ENCODE measurements at regions not wholly inside any gene's neighbourhood (a gene's known extent, or its start where the extent isn't known, plus 50 kb on each side); places are given as distances from the start of the nearest gene placed in this dataset.

DNA sequence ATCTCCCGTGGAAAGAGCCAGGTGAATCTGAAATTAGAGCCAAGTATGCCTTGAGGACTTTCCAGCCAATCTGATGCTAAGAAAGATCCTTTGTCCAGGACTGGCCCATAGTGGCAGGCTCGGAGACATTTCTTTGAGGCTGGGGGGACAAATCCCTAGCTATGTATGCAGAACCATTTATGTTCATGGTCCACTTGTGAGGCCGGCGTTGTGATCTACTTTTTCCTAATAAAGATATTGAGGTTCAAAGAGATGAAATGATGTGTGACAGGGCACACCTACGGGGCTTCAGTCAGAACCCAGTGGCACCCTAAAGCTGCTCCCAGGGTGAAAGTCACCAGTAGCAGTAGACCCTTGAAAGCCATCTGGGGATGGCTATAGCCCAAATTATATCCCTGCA, 120.3 kb upstream of the MAFB start:
- Histone ChIP-seq H3K9me3 (ENCODE audit: insufficient read depth, low read depth, low read length) (no peaks in the 10 kb centered on the region), H3K4me1 (ENCODE audit: insufficient read depth, low read length) (no peaks in the 10 kb centered on the region), H3K27ac (ENCODE audit: low read depth, low read length) (no peak overlapping the region), H3K4me3 (ENCODE audit: low read length) (no peak overlapping the region), H3K27me3 (ENCODE audit: insufficient read depth, low read length) (no peaks in the 10 kb centered on the region), H3K9ac (ENCODE audit: low read depth, low read length) (no peak overlapping the region), H3K36me3 (ENCODE audit: insufficient read depth, low read length) (no peaks in the 10 kb centered on the region)
- 94% methylated on average over 5 of the region's 5 CpGs for WGBS

DNA sequence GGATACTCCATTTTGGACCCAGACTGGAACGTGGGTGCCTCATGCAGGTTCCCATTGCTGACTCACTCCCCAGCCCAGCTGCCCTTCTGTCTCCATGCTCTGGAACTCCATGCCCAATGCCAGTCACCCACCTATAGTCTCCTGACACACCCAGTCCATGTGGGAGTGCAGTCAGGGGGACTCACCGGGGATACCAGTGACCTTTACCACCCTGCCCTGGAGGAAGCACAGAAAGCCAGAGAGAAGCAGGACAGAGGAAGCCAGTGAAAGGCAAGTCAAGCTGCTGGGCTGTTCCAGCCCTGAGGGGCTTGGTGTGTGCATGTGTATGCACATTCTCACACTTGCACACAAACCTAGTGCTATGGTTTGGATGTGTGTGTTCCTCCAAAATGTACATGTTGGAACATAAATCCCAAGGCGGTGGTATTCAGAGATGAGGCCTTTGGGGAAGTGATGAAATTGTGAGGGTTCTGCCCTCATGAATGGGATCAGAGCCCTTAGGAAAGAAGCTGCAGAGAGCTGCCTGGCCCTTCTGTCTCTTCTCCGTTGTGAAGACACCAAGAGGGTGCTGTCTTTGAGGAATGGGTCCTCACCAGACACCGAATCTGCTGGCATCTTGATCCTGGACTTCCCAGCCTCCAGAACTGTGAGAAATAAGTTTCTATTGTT, 121.4 kb upstream of the MAFB start:
- no peak overlapping the region for H3K9ac ChIP-seq (ENCODE audit: low read depth, low read length)
- H3K36me3 ChIP-seq (ENCODE audit: insufficient read depth, low read length): no peaks in the 10 kb centered on the region
- no peaks in the 10 kb centered on the region for H3K4me1 ChIP-seq (ENCODE audit: insufficient read depth, low read length)
- no peak overlapping the region for H3K27ac ChIP-seq (ENCODE audit: low read depth, low read length)
- no peaks in the 10 kb centered on the region for H3K9me3 ChIP-seq (ENCODE audit: insufficient read depth, low read depth, low read length)
- WGBS: 72% methylated on average over 5 of the region's 5 CpGs
- no peaks in the 10 kb centered on the region for H3K27me3 ChIP-seq (ENCODE audit: insufficient read depth, low read length)
- H3K4me3 ChIP-seq (ENCODE audit: low read length): no peak overlapping the region

DNA sequence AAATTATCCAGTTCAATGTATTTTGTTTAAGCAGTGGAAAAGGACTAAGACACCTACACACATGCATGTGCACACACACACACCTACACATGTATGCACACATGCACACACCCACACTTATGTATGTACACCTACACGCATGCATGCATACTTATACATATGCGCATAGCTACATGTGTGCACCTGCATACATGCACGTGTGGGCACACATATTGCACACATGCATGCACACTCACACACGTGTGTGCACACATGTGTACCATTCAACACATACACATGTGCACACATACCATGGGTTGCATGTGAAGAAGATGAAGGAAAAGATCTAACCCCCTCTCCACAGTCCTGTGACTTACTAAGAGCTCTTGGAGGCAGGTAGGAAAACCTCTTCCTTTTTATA, 122.0 kb upstream of the MAFB start:
- Histone ChIP-seq H3K36me3 (ENCODE audit: insufficient read depth, low read length) (no peaks in the 10 kb centered on the region), H3K9me3 (ENCODE audit: insufficient read depth, low read depth, low read length) (no peaks in the 10 kb centered on the region), H3K27ac (ENCODE audit: low read depth, low read length) (no peak overlapping the region), H3K4me1 (ENCODE audit: insufficient read depth, low read length) (no peaks in the 10 kb centered on the region), H3K27me3 (ENCODE audit: insufficient read depth, low read length) (no peaks in the 10 kb centered on the region), H3K9ac (ENCODE audit: low read depth, low read length) (no peak overlapping the region), H3K4me3 (ENCODE audit: low read length) (no peak overlapping the region)
- 90% methylated on average over 4 of the region's 4 CpGs for WGBS

GRCh38 chr20:40811660-40812414, 122.8 kb upstream of the MAFB start:
- Histone ChIP-seq H3K4me3 (ENCODE audit: low read length) (no peak overlapping the region), H3K27me3 (ENCODE audit: insufficient read depth, low read length) (no peaks in the 10 kb centered on the region), H3K9ac (ENCODE audit: low read depth, low read length) (no peak overlapping the region), H3K36me3 (ENCODE audit: insufficient read depth, low read length) (no peaks in the 10 kb centered on the region), H3K4me1 (ENCODE audit: insufficient read depth, low read length) (no peaks in the 10 kb centered on the region), H3K27ac (ENCODE audit: low read depth, low read length) (no peak overlapping the region), H3K9me3 (ENCODE audit: insufficient read depth, low read depth, low read length) (no peaks in the 10 kb centered on the region)
- WGBS: 88% methylated on average over 8 of the region's 8 CpGs

DNA sequence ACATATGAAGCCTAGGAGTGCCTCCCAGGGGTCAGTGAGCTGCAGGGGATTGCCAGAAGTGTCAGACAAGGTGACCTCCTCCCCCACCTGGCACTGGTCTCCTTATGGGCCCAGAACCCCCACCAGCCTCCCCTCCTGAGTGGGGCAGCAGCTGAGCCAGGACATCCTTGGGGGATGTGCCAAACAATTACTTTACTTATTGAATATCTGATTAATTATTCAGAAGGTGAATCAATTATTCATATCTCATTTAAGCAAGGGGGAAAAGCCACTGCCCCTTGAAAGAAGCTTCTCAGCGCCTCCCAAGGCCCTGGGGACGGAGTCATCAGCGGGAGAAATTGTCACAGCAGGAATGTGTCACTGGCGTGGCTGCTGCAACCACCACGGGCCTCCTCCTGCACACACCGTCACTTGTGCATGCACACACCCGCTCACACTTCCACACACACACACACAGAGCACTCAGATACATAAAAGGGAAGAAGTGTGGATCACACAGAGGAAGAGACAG, 123.4 kb upstream of the MAFB start:
- H3K27me3 ChIP-seq (ENCODE audit: insufficient read depth, low read length): no peaks in the 10 kb centered on the region
- H3K4me1 ChIP-seq (ENCODE audit: insufficient read depth, low read length): no peaks in the 10 kb centered on the region
- no peaks in the 10 kb centered on the region for H3K36me3 ChIP-seq (ENCODE audit: insufficient read depth, low read length)
- no peak overlapping the region for H3K9ac ChIP-seq (ENCODE audit: low read depth, low read length)
- WGBS: 85% methylated on average over 7 of the region's 7 CpGs
- no peak overlapping the region for H3K27ac ChIP-seq (ENCODE audit: low read depth, low read length)
- H3K9me3 ChIP-seq (ENCODE audit: insufficient read depth, low read depth, low read length): no peaks in the 10 kb centered on the region
- no peak overlapping the region for H3K4me3 ChIP-seq (ENCODE audit: low read length)

DNA sequence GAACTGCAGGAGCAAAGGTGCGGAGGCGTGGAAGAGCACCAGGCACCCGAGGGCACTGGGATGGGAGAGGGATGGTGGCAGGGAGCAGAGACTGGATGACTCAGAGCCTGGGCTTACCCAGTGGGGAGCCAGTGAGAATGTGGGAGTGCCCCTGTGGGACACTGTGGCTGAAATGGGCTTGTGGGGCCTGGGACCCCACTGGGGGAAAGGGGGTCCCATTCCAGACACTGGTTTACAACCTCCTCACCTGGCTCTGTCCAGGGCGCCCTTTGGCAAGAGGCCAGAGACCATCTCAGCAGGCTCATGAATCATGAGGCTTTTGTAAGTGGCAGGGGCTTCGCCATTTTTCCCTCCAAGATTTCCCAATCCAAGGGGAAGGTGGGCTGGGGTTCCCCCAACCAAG, 124.0 kb upstream of the MAFB start:
- Histone ChIP-seq H3K9ac (ENCODE audit: low read depth, low read length) (no peak overlapping the region), H3K9me3 (ENCODE audit: insufficient read depth, low read depth, low read length) (no peaks in the 10 kb centered on the region), H3K27ac (ENCODE audit: low read depth, low read length) (no peak overlapping the region), H3K4me3 (ENCODE audit: low read length) (no peak overlapping the region), H3K36me3 (ENCODE audit: insufficient read depth, low read length) (no peaks in the 10 kb centered on the region), H3K27me3 (ENCODE audit: insufficient read depth, low read length) (no peaks in the 10 kb centered on the region), H3K4me1 (ENCODE audit: insufficient read depth, low read length) (no peaks in the 10 kb centered on the region)
- WGBS: 95% methylated on average over 5 of the region's 5 CpGs

DNA sequence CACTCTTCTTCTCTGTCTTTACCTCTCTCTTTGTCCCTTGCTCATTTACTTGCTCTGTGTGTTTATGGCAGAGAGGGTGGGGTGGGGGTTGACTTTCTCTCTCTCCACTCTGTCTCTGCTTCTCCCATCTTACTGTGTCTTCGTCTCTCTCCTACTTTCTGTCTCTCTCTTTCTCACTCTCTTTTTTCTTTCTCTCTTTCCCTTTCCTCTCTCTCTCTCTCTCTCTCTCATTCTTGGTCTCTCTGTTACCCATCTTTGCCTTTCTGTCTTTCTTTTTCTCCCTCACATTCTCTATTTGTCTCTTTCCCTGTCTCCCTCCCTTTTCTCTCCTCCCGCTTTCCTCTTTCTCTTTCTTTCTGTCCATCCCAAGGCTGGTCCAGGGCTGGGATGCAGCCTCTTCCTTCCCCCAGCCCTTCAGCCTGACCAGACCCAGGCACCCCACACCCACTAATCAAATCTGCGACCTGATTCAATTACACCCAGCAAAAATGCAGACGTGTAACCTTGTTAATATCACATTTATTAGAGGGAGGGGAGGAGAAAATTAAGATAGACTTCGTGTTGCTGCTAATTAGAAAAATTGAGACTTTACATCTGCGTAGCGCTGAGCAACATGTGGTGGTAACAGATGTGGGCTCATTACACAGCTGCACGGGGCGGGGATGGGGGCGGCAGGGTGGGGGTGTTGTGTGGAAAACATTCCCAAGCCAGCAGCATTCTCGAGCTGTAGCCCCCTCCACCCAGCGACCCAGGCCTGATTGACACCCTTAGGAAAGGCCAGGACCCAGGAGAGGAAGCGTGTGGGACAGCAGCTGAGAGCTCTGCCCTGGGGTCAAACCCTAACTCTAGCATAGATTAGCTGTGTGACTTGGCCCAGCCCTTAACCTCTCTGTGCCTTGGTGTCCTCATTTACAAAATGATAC, 124.9 kb upstream of the MAFB start:
- H3K4me1 ChIP-seq (ENCODE audit: insufficient read depth, low read length): no peaks in the 10 kb centered on the region
- 88% methylated on average over 11 of the region's 13 CpGs for WGBS
- no peak overlapping the region for H3K4me3 ChIP-seq (ENCODE audit: low read length)
- no peaks in the 10 kb centered on the region for H3K27me3 ChIP-seq (ENCODE audit: insufficient read depth, low read length)
- no peaks in the 10 kb centered on the region for H3K36me3 ChIP-seq (ENCODE audit: insufficient read depth, low read length)
- H3K9me3 ChIP-seq (ENCODE audit: insufficient read depth, low read depth, low read length): no peaks in the 10 kb centered on the region
- H3K9ac ChIP-seq (ENCODE audit: low read depth, low read length): no peak overlapping the region
- no peak overlapping the region for H3K27ac ChIP-seq (ENCODE audit: low read depth, low read length)

DNA sequence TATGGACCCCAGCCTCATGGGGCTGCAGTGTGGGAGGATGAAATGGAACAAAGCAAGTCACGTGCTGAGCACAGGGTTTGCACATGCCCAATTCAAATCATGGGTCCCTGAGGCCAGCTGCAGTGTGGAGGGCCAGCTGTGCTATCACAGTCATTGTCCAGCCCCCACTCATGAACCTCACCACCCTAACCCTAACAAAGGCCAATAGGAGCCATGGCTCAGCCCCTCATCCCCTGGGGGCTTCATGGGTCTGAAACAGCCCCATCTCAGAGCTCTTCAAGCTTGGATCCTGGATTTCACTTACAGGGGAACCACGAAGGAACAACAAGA, 125.6 kb upstream of the MAFB start:
- no peak overlapping the region for H3K4me3 ChIP-seq (ENCODE audit: low read length)
- H3K9ac ChIP-seq (ENCODE audit: low read depth, low read length): no peak overlapping the region
- no peaks in the 10 kb centered on the region for H3K27me3 ChIP-seq (ENCODE audit: insufficient read depth, low read length)
- H3K9me3 ChIP-seq (ENCODE audit: insufficient read depth, low read depth, low read length): no peaks in the 10 kb centered on the region
- no peaks in the 10 kb centered on the region for H3K36me3 ChIP-seq (ENCODE audit: insufficient read depth, low read length)
- H3K4me1 ChIP-seq (ENCODE audit: insufficient read depth, low read length): no peaks in the 10 kb centered on the region
- WGBS: 90% methylated on average over 2 of the region's 2 CpGs
- no peak overlapping the region for H3K27ac ChIP-seq (ENCODE audit: low read depth, low read length)

- H3K27ac ChIP-seq (ENCODE audit: low read depth, low read length): no peak overlapping the region
- no peak overlapping the region for H3K4me3 ChIP-seq (ENCODE audit: low read length)
- no peaks in the 10 kb centered on the region for H3K4me1 ChIP-seq (ENCODE audit: insufficient read depth, low read length)
- WGBS: 95% methylated on average over 9 of the region's 9 CpGs
- H3K27me3 ChIP-seq (ENCODE audit: insufficient read depth, low read length): no peaks in the 10 kb centered on the region
- no peaks in the 10 kb centered on the region for H3K36me3 ChIP-seq (ENCODE audit: insufficient read depth, low read length)
- H3K9ac ChIP-seq (ENCODE audit: low read depth, low read length): no peak overlapping the region
- H3K9me3 ChIP-seq (ENCODE audit: insufficient read depth, low read depth, low read length): no peaks in the 10 kb centered on the region
Observed at GRCh38 chr20:40815156-40816038, 126.4 kb upstream of the MAFB start.

GRCh38 chr20:40816039-40816352, 127.0 kb upstream of the MAFB start:
- H3K4me1 ChIP-seq (ENCODE audit: insufficient read depth, low read length): no peaks in the 10 kb centered on the region
- no peaks in the 10 kb centered on the region for H3K27me3 ChIP-seq (ENCODE audit: insufficient read depth, low read length)
- no peak overlapping the region for H3K27ac ChIP-seq (ENCODE audit: low read depth, low read length)
- no peaks in the 10 kb centered on the region for H3K9me3 ChIP-seq (ENCODE audit: insufficient read depth, low read depth, low read length)
- H3K4me3 ChIP-seq (ENCODE audit: low read length): no peak overlapping the region
- 88% methylated on average over 3 of the region's 3 CpGs for WGBS
- H3K36me3 ChIP-seq (ENCODE audit: insufficient read depth, low read length): no peaks in the 10 kb centered on the region
- no peak overlapping the region for H3K9ac ChIP-seq (ENCODE audit: low read depth, low read length)
